NCI-H82 (cell line): ENCODE measurements at regions not wholly inside any gene's neighbourhood (a gene's known extent, or its start where the extent isn't known, plus 50 kb on each side); places are given as distances from the start of the nearest gene placed in this dataset.
"Not testable (repeated sequence)": the region's sequence is repeated elsewhere in the genome, so short reads cannot be mapped to it uniquely, and the experiment has no call there.

Source experiments
- DNase-seq: peaks from one replicate; lab custom pipeline; 2025; lab: John Stamatoyannopoulos, UW

DNA sequence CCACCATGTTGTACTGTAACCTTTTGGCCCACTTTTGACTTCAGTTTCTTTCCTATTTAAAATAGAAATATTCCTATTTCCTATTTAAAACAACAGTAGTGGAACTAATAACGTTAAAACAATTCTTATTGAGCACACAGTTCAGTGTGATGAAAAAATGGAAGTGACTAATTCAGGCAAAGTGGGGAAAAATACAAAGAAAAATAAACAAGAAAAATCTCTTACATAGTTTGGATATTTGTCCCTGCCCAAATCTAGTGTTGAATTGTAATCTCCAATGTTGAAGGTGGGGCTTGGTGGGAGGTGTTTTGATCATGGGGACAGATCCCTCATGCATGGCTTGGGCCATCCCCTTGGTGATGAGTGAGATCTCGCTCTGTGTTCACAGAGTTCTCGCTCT, 198.1 kb upstream of the CPHXL start:
- no peak for DNase-seq

DNA sequence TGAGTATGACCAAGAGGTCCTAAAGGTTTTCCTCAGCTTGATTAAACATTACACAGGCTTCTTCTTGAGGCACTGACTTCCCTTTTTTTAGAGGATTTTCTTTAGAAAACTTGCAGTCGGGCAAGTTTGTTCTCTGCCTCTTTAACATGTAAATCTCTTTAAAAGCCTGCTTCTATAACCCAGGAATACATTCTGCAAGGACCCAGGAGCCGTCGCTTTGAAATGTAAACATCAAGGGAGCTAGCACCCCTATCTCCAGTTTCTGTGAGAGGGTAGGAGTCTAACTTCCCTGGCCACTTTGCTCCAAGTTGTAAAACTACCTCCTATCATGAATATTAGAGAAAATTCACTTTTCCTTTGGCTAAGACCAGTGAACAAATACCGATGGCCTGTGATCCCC, 201.5 kb upstream of the CPHXL start:
- DNase-seq = no peak

DNA sequence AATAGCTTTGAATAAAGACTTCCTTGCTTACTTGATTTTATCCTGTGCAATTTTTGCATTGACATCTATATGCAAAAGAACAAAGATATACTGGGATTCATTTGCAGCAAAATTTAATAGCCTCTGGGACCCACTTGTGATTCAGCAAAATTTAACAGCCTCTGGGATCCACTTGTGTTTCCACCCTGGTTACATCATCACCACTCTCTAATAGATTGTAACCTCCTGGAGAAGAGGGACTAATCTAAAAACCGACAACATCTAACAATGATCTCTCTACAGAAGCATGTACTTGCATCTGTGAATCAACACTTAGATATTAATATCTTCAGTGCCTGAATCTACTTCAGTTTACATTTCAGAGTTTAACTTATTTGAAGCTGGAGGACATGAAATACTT, 202.0 kb upstream of the CPHXL start:
- DNase-seq = no peak

- DNase-seq = no peak
Measured at GRCh38 chr16:75929046-75929445, 202.8 kb upstream of the CPHXL start.

DNA sequence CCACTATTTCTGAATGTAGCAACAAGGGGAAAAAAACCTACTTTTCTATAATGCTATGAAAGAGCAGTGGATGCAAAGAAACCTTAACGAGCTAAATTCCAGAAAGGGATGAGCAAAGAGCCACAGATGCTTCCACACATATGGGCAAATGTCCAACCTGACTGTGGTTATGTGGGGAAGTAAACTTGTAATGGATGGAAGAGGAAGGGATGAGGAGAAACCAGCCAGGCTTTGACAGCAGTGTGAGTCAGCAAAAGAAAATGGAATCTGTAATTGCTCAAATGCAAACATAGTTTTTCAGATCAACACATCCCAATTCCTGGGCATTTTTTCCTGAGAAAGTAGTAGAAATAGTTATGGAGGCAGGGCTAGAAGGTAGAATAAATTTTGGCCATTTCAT, 204.8 kb upstream of the CPHXL start:
- DNase-seq = no peak

GRCh38 chr16:75931970-75932369, 205.7 kb upstream of the CPHXL start:
- no peak for DNase-seq

- no peak for DNase-seq
Measured at GRCh38 chr16:75938818-75939217, 212.5 kb upstream of the CPHXL start.

DNA sequence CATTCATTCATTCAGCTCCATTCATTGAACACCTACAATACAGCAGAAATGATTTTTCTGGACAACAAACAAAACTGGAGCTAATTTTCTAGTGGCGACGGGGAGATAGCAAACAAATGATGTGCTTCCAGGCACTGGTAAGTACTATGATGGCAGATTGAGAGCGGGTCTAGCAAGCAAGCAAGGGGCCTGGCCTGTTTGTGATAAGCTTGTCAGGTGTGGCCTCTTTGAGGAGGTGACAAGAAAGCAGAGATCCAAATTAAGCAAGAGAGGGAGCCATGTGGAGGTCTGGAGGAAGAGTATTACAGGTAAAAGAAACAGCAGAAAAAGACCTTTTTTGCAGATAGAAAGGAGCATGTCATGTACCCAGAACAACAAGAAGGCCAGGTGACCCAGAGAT, 216.1 kb upstream of the CPHXL start:
- no peak for DNase-seq

- no peak for DNase-seq
Measured at GRCh38 chr16:75942936-75943335, 216.6 kb upstream of the CPHXL start.

- no peak for DNase-seq
Measured at GRCh38 chr16:75943705-75944514, 217.6 kb upstream of the CPHXL start.

GRCh38 chr16:75945916-75946457, 219.7 kb upstream of the CPHXL start:
- no peak for DNase-seq

- DNase-seq = no peak
Measured at GRCh38 chr16:75947626-75948239, 221.4 kb upstream of the CPHXL start.

DNA sequence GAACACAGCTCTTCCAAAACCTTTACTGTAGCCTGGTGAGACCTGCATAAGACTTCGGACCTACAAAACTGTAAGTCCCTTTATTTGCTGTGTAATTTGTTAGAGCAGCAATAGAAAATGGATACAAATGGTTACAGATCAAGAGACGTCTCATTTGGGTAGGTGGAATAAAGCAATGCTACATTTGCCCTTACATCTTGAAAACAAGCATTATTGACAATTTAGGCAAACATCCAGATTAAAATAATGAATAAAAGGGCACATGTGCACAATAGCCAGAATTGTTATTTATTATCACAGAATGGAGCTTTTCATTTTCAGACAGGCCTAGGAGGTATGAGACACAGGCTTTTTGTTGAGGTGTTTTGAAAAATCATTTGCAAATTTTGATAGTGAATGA, 222.2 kb upstream of the CPHXL start:
- DNase-seq = no peak

DNA sequence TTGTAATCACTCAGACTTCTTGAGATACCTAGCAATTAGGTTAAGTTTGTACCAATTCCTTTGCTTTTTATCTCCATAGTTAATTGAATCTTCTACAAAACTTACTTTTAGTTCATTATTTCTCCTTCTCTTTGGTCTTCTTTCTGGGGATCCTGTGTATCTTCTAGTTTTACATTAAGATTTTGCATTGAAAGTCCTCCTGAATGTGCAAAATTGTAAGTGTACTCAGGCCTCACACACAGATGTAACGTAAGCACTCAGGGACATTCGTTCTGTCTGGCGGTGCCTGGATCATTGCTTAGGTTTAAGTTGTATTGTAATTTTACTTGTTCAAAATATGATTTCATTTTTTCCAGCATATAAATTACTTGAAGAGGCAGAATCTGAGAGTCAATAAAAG, 222.6 kb upstream of the CPHXL start:
- no peak for DNase-seq

DNA sequence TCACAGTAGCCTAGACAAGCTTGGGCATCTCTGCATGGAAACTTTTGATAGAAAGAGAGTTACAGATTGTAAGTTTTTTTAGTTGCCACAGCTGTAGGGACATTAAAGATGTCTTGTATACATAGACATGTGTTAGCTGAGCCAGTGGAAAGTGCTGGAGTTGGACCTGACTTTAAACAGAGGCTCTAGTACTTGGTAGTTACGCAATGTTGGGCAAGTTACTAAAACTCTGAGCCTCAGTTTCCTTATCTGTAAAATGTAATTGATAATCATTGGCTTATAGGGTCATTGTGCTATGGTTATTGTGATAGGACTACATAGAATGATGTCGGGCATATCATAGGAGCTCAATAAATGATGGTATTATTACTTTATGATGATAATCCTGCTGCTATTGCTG, 225.8 kb upstream of the CPHXL start:
- no peak for DNase-seq

DNA sequence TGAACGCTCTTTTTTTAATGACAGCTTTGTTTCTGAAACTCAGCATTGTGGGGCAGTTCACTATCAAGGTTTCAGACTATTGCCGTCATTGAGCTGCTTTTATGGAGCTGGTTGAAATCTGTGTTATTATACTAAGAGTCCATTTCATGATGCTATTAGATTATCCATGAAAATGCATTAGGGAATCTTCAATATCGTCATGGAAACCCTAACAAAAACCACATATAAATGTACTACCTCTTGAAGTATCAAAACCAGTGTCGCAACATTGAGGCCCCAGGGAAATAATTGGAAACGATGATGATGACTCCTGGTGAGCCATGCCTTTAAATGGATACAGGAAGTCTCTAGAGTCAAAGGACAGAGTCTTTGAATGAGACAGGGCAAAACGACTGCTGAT, 231.6 kb upstream of the CPHXL start:
- no peak for DNase-seq

DNA sequence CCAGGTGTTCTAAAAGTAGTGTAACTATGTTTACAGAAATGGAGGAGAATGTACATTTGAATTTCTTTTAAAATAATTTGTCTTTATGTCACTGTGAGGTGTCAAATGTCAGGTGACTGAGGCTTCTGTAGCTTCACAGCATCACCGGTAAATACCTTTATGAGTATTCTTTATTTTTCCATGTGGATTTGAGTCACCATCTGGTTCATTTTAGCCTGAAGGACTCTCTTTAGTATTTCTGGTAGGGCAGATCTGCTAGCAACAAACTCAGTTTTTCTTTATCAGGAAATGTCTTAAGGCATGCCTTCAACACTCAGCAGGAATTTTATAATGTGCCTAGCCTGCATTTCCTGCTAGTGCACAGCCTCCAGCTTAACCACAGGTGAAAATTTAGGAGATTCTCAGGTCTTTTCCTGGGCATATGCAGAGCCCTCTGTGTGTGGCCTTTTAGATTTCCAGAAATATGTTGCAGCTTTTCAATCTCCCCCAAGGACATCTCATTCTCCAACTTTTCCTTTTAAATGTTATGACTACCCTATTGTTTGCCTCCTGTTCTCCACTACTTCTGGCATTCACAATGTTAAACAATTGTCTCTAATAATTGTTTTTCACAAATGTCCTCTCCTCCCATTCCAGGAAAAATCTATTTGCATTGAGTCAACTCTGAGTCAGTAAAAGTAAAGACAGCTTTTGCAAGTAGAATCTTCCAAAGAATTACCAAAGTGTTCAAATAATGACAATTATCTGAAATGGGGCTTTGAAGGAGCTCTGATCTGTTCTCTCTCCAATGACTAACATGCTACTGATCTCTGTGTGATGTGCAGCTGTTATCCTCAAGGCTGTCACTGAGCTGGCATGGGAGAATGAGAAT, 239.4 kb upstream of the CPHXL start:
- no peak for DNase-seq

- DNase-seq = not testable (repeated sequence)
Measured at GRCh38 chr16:75969120-75969519, 242.8 kb upstream of the CPHXL start.

DNA sequence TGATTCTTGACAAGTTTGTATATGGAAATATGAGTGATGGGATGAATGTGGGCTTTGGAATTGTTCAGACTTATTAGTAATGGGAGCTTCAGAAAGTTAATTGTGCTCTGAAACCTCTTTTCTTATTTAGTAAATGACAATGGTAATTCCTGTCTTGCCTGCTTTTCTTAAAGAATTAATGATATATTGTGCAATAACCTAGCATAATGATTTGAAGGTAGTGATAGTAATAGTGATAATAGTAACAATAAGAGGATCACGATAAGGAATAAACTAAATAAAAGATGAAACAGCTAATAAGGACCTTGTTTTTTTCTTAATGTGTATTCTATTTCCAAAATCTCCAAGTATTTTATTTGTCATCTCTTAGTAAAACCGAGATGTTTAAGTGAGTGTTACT, 245.0 kb upstream of the CPHXL start:
- no peak for DNase-seq

DNA sequence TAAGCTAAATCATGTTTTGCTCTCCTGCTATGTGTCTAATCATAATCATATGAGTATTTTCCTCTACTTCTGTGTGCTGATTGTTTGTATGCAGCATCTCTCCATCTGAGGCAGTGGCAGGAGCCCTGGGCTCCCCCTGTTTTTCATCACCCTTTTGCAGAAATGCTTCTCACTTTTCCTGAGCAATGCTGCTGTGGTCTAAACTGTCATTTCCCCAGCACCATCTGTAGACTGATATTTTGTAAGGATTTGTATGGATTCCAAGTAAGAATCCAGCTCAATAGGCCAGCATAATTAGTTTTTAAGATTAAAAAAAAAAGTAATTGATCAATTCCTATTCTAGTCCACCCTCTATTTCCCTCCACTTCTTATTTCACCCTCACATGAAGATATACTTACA, 257.0 kb upstream of the CPHXL start:
- DNase-seq = no peak

GRCh38 chr16:75983741-75984381, 257.6 kb upstream of the CPHXL start:
- DNase-seq = no peak

DNA sequence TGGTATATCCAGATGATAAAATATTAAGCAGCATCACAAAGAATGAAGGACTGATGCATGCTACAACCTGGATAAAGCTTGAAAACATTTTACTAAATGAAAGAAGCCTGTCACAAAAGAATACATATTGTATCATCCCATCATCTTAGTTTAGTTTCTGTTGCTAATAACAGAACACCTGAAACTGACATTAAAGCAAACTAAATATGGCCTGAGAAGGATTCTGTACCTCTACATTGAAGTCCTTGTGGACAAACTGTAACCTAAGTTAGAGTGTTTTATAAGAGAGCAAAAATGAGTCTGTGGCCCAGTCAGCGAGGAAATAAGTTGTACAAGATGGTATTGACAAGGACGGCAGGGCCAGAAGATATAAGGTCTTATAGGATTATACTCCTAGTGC, 261.0 kb upstream of the CPHXL start:
- DNase-seq = no peak
